Panc1 (cell line): ENCODE measurements at regions not wholly inside any gene's neighbourhood (a gene's known extent, or its start where the extent isn't known, plus 50 kb on each side); places are given as distances from the start of the nearest gene placed in this dataset.

Experiments
- ATAC-seq: fragments of 200-7000 bp; cut with Tn5 transposase; 2 replicates; pipeline ENCODE4 v1.9.1; 2020; ENCODE audit warnings: mild to moderate bottlenecking, moderate library complexity
- BruUV-seq: library from RNA; stranded (reverse); fragments of 400-500 nt; replicated peaks from 2 replicates; lab custom pipeline; 2021; lab: Mats Ljungman, UMichigan
- CTCF ChIA-PET: fragments of 300-600 bp; sonication (Branson Sonifier 250); formaldehyde crosslinking; loops from one replicate; lab custom pipeline; 2022; ENCODE audit warnings: antibody characterized with exemption; lab: Charles Lee
- POLR2A ChIA-PET: fragments of 300-600 bp; sonication (Branson Sonifier 250); formaldehyde crosslinking; loops from one replicate; lab custom pipeline; 2022; ENCODE audit warnings: antibody characterized with exemption; lab: Charles Lee
- DNase-seq: peaks from one replicate; pipeline ENCODE4 v3.0.0-alpha.2; 2010; ENCODE audit warnings: low read depth, low spot score
- H3K27ac ChIP-seq: 2 replicates; pipeline ENCODE4 v1.5.1; 2011; ENCODE audit warnings: mild to moderate bottlenecking, low read length, inconsistent platforms
- H3K27me3 ChIP-seq: fragments of 200-500 bp; sonication (Bioruptor generic); 2 replicates; pipeline ENCODE4 v1.6.0; 2014; ENCODE audit warnings: low read length, inconsistent platforms; ENCODE audit not compliant: control insufficient read depth, insufficient read depth
- H3K36me3 ChIP-seq: fragments of 200-500 bp; sonication (Bioruptor generic); 2 replicates; pipeline ENCODE4 v1.5.1; 2014; ENCODE audit warnings: inconsistent platforms, mild to moderate bottlenecking, low read length, moderate library complexity; ENCODE audit not compliant: control insufficient read depth, insufficient read depth
- H3K4me1 ChIP-seq: 2 replicates; pipeline ENCODE4 v1.5.1; 2011; ENCODE audit warnings: inconsistent platforms, mild to moderate bottlenecking, low read length, moderate library complexity; ENCODE audit not compliant: control insufficient read depth, insufficient read depth
- H3K4me3 ChIP-seq, 2 experiments: 2 replicates each; pipeline ENCODE4 v1.5.1; 2011 to 2012; ENCODE audit warnings: low read depth in 2 of 2, low read length in 2 of 2, mild to moderate bottlenecking in 2 of 2, inconsistent platforms in 1 of 2, moderate library complexity in 1 of 2
- H3K9me3 ChIP-seq: fragments of 200-500 bp; sonication (Bioruptor generic); 2 replicates; pipeline ENCODE4 v1.5.1; 2014; ENCODE audit warnings: low read depth, mild to moderate bottlenecking, inconsistent platforms, low read length, moderate library complexity; ENCODE audit not compliant: control insufficient read depth, insufficient read depth
- POLR2AphosphoS5 ChIP-seq: IDR thresholded peaks from 2 replicates; pipeline ENCODE4 v1.6.1; 2012; ENCODE audit warnings: mild to moderate bottlenecking, low read depth, low read length, moderate library complexity
- REST ChIP-seq, 2 experiments: IDR thresholded peaks; 2 replicates each; pipeline ENCODE4 v1.6.1; 2011 to 2012; ENCODE audit warnings: low read depth in 2 of 2, control low read depth in 1 of 2, low read length in 1 of 2, mild to moderate bottlenecking in 1 of 2, moderate library complexity in 1 of 2; ENCODE audit not compliant: insufficient read depth in 1 of 2
- SIN3A ChIP-seq: IDR thresholded peaks from 2 replicates; pipeline ENCODE4 v1.6.1; 2012; ENCODE audit warnings: low read depth, mild to moderate bottlenecking, low read length, moderate library complexity, borderline replicate concordance; ENCODE audit not compliant: insufficient read depth
- TCF7L2 ChIP-seq: IDR thresholded peaks from 2 replicates; pipeline ENCODE4 v1.6.1; 2011; ENCODE audit warnings: mild to moderate bottlenecking, low read depth, low read length, inconsistent platforms
- in situ Hi-C: cut with HindIII; loops from 2 replicates; pipeline ENCODE4 v1.10.0; 2016; ENCODE audit warnings: low sequenced_read_pairs, low pct_unique_long_range_greater_than_20kb
- intact Hi-C: fragments of 100-400 bp; cut with micrococcal nuclease; formaldehyde crosslinking; loops from one replicate; pipeline ENCODE4 v1.10.0; 2022; ENCODE audit not compliant: unreplicated experiment
- TF ChIP-seq, protein P1 (sequence below): fragments of 450-650 bp; IDR thresholded peaks from 2 replicates; pipeline ENCODE4 v1.5.1; 2017; ENCODE audit warnings: mild to moderate bottlenecking

DNA sequence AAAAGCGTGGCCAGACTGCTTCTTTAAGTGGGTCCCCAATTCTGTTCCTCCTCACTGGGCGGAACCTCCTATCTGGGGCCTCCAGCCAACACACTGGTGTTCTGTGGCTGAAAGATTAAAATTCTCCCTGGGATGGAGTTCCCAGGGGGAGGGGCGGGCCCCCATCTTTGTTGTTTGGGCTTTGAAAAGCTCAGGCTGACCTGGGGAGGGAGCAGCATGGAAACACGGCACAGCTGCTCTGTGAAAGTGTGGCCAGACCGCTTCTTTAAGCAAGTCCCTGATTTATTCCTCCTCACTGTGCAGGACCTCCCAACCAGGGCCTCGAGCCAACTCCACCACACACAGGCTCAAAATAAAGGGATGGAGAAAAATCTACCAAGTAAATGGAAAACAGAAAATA, 219.5 kb downstream of the TMEM47 start:
- no peaks in the 10 kb centered on the region for H3K36me3 ChIP-seq
- TF ChIP-seq SIN3A: no peak
- TF ChIP-seq, protein P1, sequence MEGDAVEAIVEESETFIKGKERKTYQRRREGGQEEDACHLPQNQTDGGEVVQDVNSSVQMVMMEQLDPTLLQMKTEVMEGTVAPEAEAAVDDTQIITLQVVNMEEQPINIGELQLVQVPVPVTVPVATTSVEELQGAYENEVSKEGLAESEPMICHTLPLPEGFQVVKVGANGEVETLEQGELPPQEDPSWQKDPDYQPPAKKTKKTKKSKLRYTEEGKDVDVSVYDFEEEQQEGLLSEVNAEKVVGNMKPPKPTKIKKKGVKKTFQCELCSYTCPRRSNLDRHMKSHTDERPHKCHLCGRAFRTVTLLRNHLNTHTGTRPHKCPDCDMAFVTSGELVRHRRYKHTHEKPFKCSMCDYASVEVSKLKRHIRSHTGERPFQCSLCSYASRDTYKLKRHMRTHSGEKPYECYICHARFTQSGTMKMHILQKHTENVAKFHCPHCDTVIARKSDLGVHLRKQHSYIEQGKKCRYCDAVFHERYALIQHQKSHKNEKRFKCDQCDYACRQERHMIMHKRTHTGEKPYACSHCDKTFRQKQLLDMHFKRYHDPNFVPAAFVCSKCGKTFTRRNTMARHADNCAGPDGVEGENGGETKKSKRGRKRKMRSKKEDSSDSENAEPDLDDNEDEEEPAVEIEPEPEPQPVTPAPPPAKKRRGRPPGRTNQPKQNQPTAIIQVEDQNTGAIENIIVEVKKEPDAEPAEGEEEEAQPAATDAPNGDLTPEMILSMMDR: no peak
- TF ChIP-seq TCF7L2: no peak
- TF ChIP-seq POLR2AphosphoS5: no peak
- no peak for TF ChIP-seq REST (IDR thresholded peaks at IDR 0.05; ENCODE audit: insufficient read depth in 1 of 2, low read depth in 2 of 2, low read length in 1 of 2)
- H3K9me3 ChIP-seq: no peaks in the 10 kb centered on the region
- ChIA-PET POLR2A (no interaction called here), CTCF (no interaction called here)
- H3K4me3 ChIP-seq: no peak overlapping the region
- H3K4me1 ChIP-seq: no peaks in the 10 kb centered on the region
- DNase-seq (no peak), ATAC-seq (no peak)
- in situ Hi-C loops (no loop called here), intact Hi-C loops (no loop called here)
- no peaks in the 10 kb centered on the region for H3K27me3 ChIP-seq
- no TSS peak for BruUV-seq
- H3K27ac ChIP-seq: no peak overlapping the region

DNA sequence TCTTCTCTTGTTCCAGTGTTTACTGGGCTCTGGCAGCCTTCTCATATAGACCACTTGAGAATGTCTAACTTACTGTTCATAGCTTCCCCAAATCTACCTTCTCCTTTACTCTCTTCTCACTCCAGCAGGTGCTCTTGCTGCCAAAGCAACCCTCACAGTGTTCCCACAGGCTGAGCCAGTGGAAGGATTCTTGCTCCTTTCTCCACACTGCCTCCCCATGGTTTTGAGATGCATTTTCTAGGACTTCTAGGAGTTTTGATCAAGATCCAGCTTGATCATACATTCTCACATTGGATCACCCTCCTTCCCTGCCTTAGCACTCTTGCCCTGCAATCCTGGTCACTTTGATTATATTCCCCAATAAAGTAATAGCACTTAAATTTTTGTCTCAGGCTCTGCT, 230.8 kb downstream of the TMEM47 start:
- ChIA-PET POLR2A (no interaction called here), CTCF (no interaction called here)
- no TSS peak for BruUV-seq
- no peak for ATAC-seq
- no peak overlapping the region for H3K27ac ChIP-seq
- no peak overlapping the region for H3K4me3 ChIP-seq
- H3K27me3 ChIP-seq: no peaks in the 10 kb centered on the region
- in situ Hi-C loops (no loop called here), intact Hi-C loops (no loop called here)
- TF ChIP-seq, protein P1: 0 out of 2 replicates have a peak, but pooled peaks have one; percentile 7
- no peak for TF ChIP-seq SIN3A
- no peak for DNase-seq
- no peaks in the 10 kb centered on the region for H3K9me3 ChIP-seq
- no peaks in the 10 kb centered on the region for H3K4me1 ChIP-seq
- no peaks in the 10 kb centered on the region for H3K36me3 ChIP-seq
